ENCODE measurements at regions not wholly inside any gene's neighbourhood (a gene's known extent, or its start where the extent isn't known, plus 50 kb on each side); places are given as distances from the start of the nearest gene placed in this dataset.

DNA sequence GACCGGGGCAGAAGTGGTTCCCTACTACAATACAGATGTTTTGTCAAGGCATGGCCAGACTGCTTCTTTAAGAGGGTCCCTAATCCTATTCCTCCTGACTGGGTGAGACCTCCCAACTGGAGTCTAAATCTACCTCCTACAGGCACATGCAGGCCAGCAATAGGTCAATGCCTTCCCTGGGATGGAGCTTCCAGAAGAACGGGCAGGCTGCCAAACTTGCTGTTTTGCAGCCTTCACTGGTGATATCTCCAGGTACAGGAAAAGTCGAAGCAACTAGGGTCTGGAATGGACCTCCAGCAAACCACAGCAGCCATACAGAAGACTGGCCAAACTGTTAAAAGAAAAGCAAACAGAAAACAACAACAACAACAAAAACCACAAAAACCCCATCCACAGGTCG is 678.4 kb upstream of the DIAPH2 start:
- Histone ChIP-seq H3K79me2 (ENCODE audit: low read length) (no peaks in the 10 kb centered on the region), H4K20me1 (ENCODE audit: insufficient read depth, low read length) (no peaks in the 10 kb centered on the region), H2AFZ (ENCODE audit: low read depth, low read length) (no peak overlapping the region), H3K27ac (ENCODE audit: low read length) (no peak overlapping the region), H3K9me3 (ENCODE audit: insufficient read depth, low read length) (no peaks in the 10 kb centered on the region), H3K9ac (ENCODE audit: low read length) (no peak overlapping the region), H3K4me3 (ENCODE audit: low read length) (no peak overlapping the region), H3K36me3 (replicated peaks; ENCODE audit: low read depth, low read length) (no peaks in the 10 kb centered on the region), H3K27me3 (ENCODE audit: low read depth, low read length) (no peaks in the 10 kb centered on the region), H3K4me1 (ENCODE audit: low read length) (no peaks in the 10 kb centered on the region), H3K4me2 (ENCODE audit: low read length) (no peak overlapping the region)
- no peak for TF ChIP-seq EZH2phosphoT487 (IDR thresholded peaks at IDR 0.05; ENCODE audit: low read depth)
- TF ChIP-seq, protein P1, sequence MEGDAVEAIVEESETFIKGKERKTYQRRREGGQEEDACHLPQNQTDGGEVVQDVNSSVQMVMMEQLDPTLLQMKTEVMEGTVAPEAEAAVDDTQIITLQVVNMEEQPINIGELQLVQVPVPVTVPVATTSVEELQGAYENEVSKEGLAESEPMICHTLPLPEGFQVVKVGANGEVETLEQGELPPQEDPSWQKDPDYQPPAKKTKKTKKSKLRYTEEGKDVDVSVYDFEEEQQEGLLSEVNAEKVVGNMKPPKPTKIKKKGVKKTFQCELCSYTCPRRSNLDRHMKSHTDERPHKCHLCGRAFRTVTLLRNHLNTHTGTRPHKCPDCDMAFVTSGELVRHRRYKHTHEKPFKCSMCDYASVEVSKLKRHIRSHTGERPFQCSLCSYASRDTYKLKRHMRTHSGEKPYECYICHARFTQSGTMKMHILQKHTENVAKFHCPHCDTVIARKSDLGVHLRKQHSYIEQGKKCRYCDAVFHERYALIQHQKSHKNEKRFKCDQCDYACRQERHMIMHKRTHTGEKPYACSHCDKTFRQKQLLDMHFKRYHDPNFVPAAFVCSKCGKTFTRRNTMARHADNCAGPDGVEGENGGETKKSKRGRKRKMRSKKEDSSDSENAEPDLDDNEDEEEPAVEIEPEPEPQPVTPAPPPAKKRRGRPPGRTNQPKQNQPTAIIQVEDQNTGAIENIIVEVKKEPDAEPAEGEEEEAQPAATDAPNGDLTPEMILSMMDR (IDR thresholded peaks at IDR 0.05; ENCODE audit: low read depth, low read length): no peak

DNA sequence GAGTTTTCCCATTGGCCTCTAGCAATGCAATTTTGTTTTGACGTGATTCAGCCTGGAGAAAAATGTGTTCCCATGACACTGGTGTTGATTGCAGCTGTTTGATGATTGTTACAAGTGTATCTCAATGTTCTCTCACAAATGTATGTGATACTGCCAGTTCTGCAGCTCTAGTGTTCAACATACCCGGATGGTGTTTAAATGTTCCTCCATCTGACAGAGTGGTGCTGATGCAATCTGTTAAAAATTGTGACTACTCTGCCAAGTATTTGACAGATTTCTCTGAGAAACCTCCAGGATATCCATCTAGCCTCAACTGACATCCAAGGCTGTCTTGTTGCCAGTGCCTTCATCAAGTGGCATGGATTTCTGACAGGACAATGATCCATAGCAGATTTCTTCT is 657.2 kb upstream of the DIAPH2 start:
- Histone ChIP-seq H3K9ac (ENCODE audit: low read length) (no peak overlapping the region), H3K4me2 (ENCODE audit: low read length) (no peak overlapping the region), H3K27me3 (ENCODE audit: low read depth, low read length) (no peaks in the 10 kb centered on the region), H4K20me1 (ENCODE audit: insufficient read depth, low read length) (no peaks in the 10 kb centered on the region), H3K79me2 (ENCODE audit: low read length) (no peaks in the 10 kb centered on the region), H3K4me1 (ENCODE audit: low read length) (no peaks in the 10 kb centered on the region), H3K9me3 (ENCODE audit: insufficient read depth, low read length) (no peaks in the 10 kb centered on the region), H2AFZ (ENCODE audit: low read depth, low read length) (no peak overlapping the region), H3K36me3 (replicated peaks; ENCODE audit: low read depth, low read length) (no peaks in the 10 kb centered on the region), H3K4me3 (ENCODE audit: low read length) (no peak overlapping the region), H3K27ac (ENCODE audit: low read length) (no peak overlapping the region)
- TF ChIP-seq EZH2phosphoT487 (IDR thresholded peaks at IDR 0.05; ENCODE audit: low read depth): no peak
- TF ChIP-seq, protein P1 (IDR thresholded peaks at IDR 0.05; ENCODE audit: low read depth, low read length): no peak

- no peak overlapping the region for H3K9ac ChIP-seq (ENCODE audit: low read length)
- no peak overlapping the region for H2AFZ ChIP-seq (ENCODE audit: low read depth, low read length)
- no peak overlapping the region for H3K4me2 ChIP-seq (ENCODE audit: low read length)
- TF ChIP-seq, protein P1 (IDR thresholded peaks at IDR 0.05; ENCODE audit: low read depth, low read length): no peak
- TF ChIP-seq EZH2phosphoT487 (IDR thresholded peaks at IDR 0.05; ENCODE audit: low read depth): no peak
- no peaks in the 10 kb centered on the region for H3K36me3 ChIP-seq (replicated peaks; ENCODE audit: low read depth, low read length)
- no peak overlapping the region for H3K4me3 ChIP-seq (ENCODE audit: low read length)
- H4K20me1 ChIP-seq (ENCODE audit: insufficient read depth, low read length): no peaks in the 10 kb centered on the region
- H3K79me2 ChIP-seq (ENCODE audit: low read length): no peaks in the 10 kb centered on the region
- no peaks in the 10 kb centered on the region for H3K27me3 ChIP-seq (ENCODE audit: low read depth, low read length)
- no peak overlapping the region for H3K27ac ChIP-seq (ENCODE audit: low read length)
- no peaks in the 10 kb centered on the region for H3K9me3 ChIP-seq (ENCODE audit: insufficient read depth, low read length)
- no peaks in the 10 kb centered on the region for H3K4me1 ChIP-seq (ENCODE audit: low read length)
Observed at GRCh38 chrX:96052078-96052477, 632.6 kb upstream of the DIAPH2 start.

DNA sequence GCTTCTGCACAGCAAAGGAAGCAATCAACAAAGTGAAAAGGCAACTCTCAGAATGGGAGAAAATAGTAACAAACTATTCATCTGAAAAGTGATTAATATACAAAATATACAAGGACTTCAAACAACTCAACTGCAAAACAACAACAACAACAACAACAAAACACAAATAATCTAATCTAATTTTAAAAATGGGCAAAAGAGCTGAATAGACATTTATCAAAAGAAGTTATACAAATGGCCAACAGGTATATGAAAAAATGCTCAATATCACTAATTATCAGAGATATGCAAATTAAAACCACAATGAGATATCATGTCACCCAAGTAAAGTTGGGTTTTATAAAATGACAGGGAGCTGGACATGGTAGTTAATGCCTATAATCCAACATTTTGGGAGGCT is 602.8 kb upstream of the DIAPH2 start:
- Histone ChIP-seq H3K4me2 (ENCODE audit: low read length) (no peak overlapping the region), H3K27ac (ENCODE audit: low read length) (no peak overlapping the region), H3K4me1 (ENCODE audit: low read length) (no peaks in the 10 kb centered on the region), H4K20me1 (ENCODE audit: insufficient read depth, low read length) (no peaks in the 10 kb centered on the region), H3K27me3 (ENCODE audit: low read depth, low read length) (no peaks in the 10 kb centered on the region), H3K36me3 (replicated peaks; ENCODE audit: low read depth, low read length) (no peaks in the 10 kb centered on the region), H2AFZ (ENCODE audit: low read depth, low read length) (no peak overlapping the region), H3K9me3 (ENCODE audit: insufficient read depth, low read length) (no peaks in the 10 kb centered on the region), H3K9ac (ENCODE audit: low read length) (no peak overlapping the region), H3K79me2 (ENCODE audit: low read length) (no peaks in the 10 kb centered on the region), H3K4me3 (ENCODE audit: low read length) (no peak overlapping the region)
- TF ChIP-seq, protein P1 (IDR thresholded peaks at IDR 0.05; ENCODE audit: low read depth, low read length): no peak
- no peak for TF ChIP-seq EZH2phosphoT487 (IDR thresholded peaks at IDR 0.05; ENCODE audit: low read depth)
